ENCODE measurements at regions not wholly inside any gene's neighbourhood (a gene's known extent, or its start where the extent isn't known, plus 50 kb on each side); places are given as distances from the start of the nearest gene placed in this dataset.

GRCh38 chr13:89869312-89869711 is 1478.2 kb upstream of the MIR17HG start:
- H3K9me3 ChIP-seq (replicated peaks; ENCODE audit: control insufficient read depth, insufficient read depth, low read depth, low read length): no peaks in the 10 kb centered on the region
- TF ChIP-seq CEBPB (tag; IDR thresholded peaks at IDR 0.05): peak; percentile 91
- no peak for TF ChIP-seq MTA2 (IDR thresholded peaks at IDR 0.05; ENCODE audit: low read depth)
- TF ChIP-seq MYBL2 (IDR thresholded peaks at IDR 0.05; ENCODE audit: low read depth): no peak
- TF ChIP-seq MYBL2 (CRISPR knock-in tag; IDR thresholded peaks at IDR 0.05; ENCODE audit: borderline replicate concordance): no peak
- TF ChIP-seq ZNF695 (CRISPR knock-in tag; IDR thresholded peaks at IDR 0.05): no peak
- TF ChIP-seq CEBPG (CRISPR knock-in tag; IDR thresholded peaks at IDR 0.05): no peak
- TF ChIP-seq CEBPG (tag; conservative IDR thresholded peaks at IDR 0.05 in 1 of 2, IDR thresholded peaks at IDR 0.05 in 1 of 2): peak in 1 of 2 experiments; percentile 48; a peak in 1 of 4 replicates
- no peak for TF ChIP-seq JUND (IDR thresholded peaks at IDR 0.05; ENCODE audit: borderline replicate concordance, low read depth, low read length)
- no peak for TF ChIP-seq JUND (tag; IDR thresholded peaks at IDR 0.05; ENCODE audit: borderline replicate concordance, low read depth, low read length)
- no peak for TF ChIP-seq ZNF511 (CRISPR knock-in tag; IDR thresholded peaks at IDR 0.05)
- TF ChIP-seq ZNF274 (IDR thresholded peaks at IDR 0.05; ENCODE audit: borderline replicate concordance, low read depth, low read length): no peak
- no peak for TF ChIP-seq GATAD2A (IDR thresholded peaks at IDR 0.05)
- TF ChIP-seq DLX4 (CRISPR knock-in tag; IDR thresholded peaks at IDR 0.05): no peak
- TF ChIP-seq SLC30A9 (CRISPR knock-in tag; IDR thresholded peaks at IDR 0.05): no peak
- no peak for TF ChIP-seq THAP12 (CRISPR knock-in tag; IDR thresholded peaks at IDR 0.05)
- H3K9ac ChIP-seq (ENCODE audit: insufficient read depth in 1 of 2, low read depth in 2 of 2, low read length in 2 of 2): no peak overlapping the region
- no TSS peak for BruUV-seq (replicated peaks)
- H3K27ac ChIP-seq (ENCODE audit: extremely low read depth, low read depth, low read length): no peak overlapping the region
- POLR2A ChIA-PET: no interaction called here
- no peak for FAIRE-seq
- no peaks in the 10 kb centered on the region for H3K9me1 ChIP-seq (ENCODE audit: control insufficient read depth, insufficient read depth, low read length)
- H3K4me3 ChIP-seq: no peak overlapping the region
- H3K4me2 ChIP-seq (ENCODE audit: insufficient read depth, low read length): no peak overlapping the region
- no peak for ATAC-seq
- no peaks in the 10 kb centered on the region for H4K20me1 ChIP-seq (replicated peaks; ENCODE audit: control insufficient read depth, insufficient read depth, low read length)
- H3K27me3 ChIP-seq (ENCODE audit: control insufficient read depth in 2 of 2, insufficient read depth in 2 of 2, low read length in 2 of 2): no peaks in the 10 kb centered on the region
- no peaks in the 10 kb centered on the region for H3K36me3 ChIP-seq (ENCODE audit: control insufficient read depth, insufficient read depth, low read length)
- H3K79me2 ChIP-seq (ENCODE audit: control insufficient read depth, insufficient read depth, low read length): no peaks in the 10 kb centered on the region
- H2AFZ ChIP-seq (ENCODE audit: low read depth, low read length): no peak overlapping the region
- CTCF ChIA-PET (ENCODE audit: low intra/inter-chr PET ratio): no interaction called here
- intact Hi-C loops (cut with micrococcal nuclease): no loop called here
- in situ Hi-C loops (cut with MboI): no loop called here
- WGBS (ENCODE audit: insufficient coverage, low coverage, missing lambda C conversion rate): 2% methylated on average over 1 of the region's 1 CpG
- no peaks in the 10 kb centered on the region for H3K4me1 ChIP-seq (replicated peaks in 1 of 2; ENCODE audit: control insufficient read depth in 2 of 2, insufficient read depth in 2 of 2, low read length in 2 of 2)
- no peak for DNase-seq (ENCODE audit: extremely low read depth in 1 of 4, low spot score in 3 of 4)

Measured in K562 (cell line).